NCI-H748 (cell line): ENCODE measurements at regions not wholly inside any gene's neighbourhood (a gene's known extent, or its start where the extent isn't known, plus 50 kb on each side); places are given as distances from the start of the nearest gene placed in this dataset.
"Not testable (repeated sequence)": the region's sequence is repeated elsewhere in the genome, so short reads cannot be mapped to it uniquely, and the experiment has no call there.

Experiments used
- DNase-seq: peaks from one replicate; lab custom pipeline; 2025; ENCODE audit not compliant: unreplicated experiment; lab: John Stamatoyannopoulos, UW

DNA sequence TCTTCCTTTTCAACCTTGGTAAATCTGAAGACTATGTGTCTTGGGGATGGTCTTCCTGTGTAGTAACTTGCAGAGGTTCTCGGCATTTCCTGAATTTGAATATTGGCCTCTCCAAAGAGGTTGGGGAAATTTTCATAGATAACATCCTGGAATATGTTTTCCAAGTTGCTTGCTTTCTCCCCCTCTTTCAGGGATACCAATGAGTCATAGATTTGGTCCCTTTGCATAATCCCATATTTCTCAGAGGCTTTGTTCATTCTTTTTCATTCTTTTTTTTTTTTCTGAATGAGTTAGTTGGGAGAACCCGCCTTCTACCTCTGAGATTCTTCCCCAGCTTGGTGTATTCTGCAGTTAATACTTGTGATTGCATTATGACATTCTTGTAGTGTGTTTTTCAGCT is 549.2 kb upstream of the AMOT start:
- DNase-seq: no peak

DNA sequence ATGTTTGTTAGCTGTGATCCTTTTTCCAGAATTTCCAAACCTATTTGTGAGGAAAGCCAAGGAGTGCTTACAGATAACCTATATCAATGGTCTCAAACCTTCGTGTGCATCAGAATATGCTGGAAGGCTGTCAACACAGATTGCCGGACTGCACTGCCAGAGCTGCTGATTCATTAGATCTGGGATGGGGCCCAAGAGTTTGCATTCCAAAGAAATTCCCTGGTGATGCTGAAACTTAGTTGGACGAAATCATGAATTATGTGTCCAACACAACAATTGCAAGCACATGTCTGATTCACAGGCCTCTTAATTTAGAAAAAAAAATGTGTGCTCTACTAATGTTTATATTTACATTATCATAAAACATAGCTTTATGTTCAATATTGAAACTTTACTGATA is 544.0 kb upstream of the AMOT start:
- no peak for DNase-seq

DNA sequence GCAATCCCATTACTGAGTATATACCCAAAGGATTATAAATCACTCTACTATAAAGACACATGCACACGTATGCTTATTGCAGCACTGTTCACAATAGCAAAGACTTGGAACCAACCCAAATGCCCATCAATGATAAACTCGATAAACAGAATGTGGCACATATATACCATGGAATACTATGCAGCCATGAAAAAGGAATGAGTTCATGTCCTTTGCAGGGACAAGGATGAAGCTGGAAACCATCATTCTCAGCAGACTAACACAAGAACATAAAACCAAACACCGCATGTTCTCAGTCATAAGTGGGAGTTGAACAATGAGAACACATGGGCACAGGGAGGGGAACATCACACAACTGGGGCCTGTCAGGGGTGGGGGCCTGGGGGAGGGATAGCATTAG is 532.8 kb upstream of the AMOT start:
- DNase-seq: not testable (repeated sequence)

GRCh38 chrX:113370006-113370405 is 529.4 kb upstream of the AMOT start:
- DNase-seq: peak; percentile 26

- no peak for DNase-seq
These were observed 528.4 kb upstream of the AMOT start for GRCh38 chrX:113369056-113369455.

- no peak for DNase-seq
These were observed 512.5 kb upstream of the AMOT start for GRCh38 chrX:113353134-113353533.

GRCh38 chrX:113330416-113330815 is 489.8 kb upstream of the AMOT start:
- DNase-seq: no peak

DNA sequence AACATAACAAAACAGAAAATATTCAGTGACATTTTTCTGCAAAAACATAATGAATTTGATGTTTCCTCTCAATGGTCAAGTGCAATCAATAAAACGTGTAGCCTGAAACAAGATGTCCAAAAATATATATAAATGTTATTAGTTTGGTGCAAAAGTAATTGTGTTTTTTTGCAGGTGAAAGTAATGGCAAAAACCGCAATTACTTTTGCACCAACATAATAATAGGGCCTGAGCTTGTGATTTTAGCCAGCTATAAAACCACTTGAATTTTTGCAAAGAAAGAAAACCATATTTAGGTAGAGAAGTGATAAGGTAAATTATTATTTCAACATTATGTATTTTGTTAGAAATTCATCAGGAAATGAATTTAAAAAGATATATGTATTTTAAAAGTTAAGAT is 475.3 kb upstream of the AMOT start:
- no peak for DNase-seq

- DNase-seq: no peak
These were observed 464.9 kb upstream of the AMOT start for GRCh38 chrX:113305496-113305895.

DNA sequence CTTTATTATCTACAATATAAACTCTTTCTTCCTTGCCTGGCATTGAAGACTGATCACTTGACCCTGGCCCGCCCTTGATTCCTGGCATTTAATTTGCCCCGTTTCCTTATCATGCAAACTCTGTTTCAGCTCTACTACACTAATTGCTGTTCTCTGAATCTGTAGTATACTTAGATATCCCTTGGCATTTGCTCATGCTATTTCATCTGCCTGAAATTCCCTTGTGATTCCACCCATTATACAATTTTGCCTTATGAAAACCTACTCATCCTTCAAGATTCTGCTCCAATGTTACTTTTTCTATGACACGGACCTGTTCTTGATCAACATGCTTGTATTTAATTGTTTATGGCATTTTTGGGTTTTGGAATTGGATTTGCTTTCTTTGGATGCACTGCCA is 459.9 kb upstream of the AMOT start:
- DNase-seq: no peak

GRCh38 chrX:113297437-113297836 is 456.8 kb upstream of the AMOT start:
- no peak for DNase-seq

DNA sequence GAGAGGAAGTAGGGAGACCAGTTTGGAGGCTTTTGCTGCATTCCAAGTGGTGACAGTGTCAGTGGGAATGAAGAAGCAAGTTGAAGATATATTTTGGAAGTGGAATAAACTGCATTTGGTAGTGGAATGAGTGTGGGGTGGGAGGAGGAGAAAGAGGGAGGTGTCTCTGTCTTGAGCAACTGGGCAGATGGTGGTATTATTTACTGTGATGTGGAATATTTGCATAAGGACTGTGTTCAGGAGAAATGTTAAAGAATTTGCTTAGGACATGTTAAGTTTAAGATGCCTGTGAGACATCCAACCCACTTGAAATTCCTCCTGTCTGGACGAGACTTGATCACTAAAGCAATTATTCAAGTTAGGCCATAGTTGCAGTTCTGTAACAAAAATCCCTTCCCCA is 448.9 kb upstream of the AMOT start:
- no peak for DNase-seq

DNA sequence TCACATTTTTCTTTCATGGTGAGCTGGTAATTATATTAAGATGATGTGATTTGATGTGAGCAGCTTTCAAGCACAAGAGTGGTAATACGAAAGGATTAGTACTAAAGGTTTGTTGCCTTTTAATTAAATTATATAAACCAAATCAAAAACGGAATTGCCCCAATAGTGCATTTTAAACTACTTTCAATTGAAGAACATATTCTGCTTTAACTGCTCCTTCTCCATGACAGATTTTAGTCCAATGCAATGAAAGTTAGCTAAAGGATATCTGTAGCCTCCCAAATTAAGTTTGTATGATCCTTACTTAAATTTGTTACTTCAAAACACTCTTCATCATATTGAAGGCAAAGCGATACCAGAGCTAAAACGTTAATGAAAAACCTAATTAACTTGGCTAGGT is 447.1 kb upstream of the AMOT start:
- no peak for DNase-seq

DNA sequence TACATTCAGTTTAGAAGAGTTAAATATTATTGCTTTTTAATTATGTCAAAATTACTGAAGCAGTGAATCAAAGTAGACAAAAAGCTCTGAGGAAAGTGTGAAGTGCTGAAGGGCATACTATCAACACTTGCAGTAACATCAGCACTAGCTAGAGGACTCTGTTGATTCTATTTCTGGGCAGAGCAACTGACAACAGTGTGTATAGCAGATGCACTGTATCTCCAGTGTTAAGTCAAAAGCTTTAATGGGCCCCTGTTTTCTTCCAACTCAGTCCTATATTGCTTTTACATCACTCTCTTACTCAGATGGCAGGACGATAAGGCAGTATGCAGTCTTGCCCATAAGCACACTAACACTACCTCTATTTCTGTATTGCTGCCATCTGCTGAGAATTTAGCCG is 435.2 kb upstream of the AMOT start:
- DNase-seq: no peak

- no peak for DNase-seq
These were observed 434.2 kb upstream of the AMOT start for GRCh38 chrX:113274791-113275190.

GRCh38 chrX:113274345-113274744 is 433.7 kb upstream of the AMOT start:
- DNase-seq: no peak

DNA sequence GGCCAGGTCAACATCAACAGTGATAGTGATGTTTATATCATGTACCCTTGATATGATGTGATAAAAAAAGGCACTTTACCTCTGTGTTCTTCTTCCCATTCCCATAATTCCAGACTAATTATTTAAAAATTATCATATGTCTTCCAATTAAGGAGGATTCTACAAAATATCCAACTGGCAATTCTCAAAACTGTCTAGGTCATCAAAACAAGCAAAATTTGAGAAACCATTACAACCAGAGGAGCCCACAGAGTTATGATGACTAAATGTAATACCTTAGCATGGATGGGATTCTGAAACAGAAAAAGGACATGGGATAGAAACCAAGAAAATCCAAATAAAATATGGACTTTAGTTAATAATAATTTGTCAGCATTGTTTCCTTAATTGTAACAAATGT is 428.6 kb upstream of the AMOT start:
- DNase-seq: no peak

DNA sequence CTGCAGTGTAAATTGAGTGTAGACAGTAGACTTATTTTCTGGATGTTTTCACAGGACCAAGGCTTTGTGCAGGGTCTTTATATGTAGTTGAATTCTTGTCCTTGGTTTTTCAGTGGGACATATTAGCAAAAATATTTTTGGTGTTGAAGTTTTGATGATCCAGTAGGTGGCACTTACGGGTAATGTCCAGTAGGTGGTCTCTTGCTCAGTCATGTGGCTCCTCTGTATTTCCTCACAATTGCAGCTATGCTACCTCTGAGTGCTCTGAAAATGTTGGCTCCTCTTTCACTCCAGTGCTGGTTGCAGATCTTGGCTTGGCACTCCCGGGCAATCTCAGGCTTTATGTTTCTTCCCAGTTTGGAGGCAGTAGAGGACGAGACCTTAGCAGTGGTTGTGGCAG is 419.8 kb upstream of the AMOT start:
- peak; percentile 4 for DNase-seq

DNA sequence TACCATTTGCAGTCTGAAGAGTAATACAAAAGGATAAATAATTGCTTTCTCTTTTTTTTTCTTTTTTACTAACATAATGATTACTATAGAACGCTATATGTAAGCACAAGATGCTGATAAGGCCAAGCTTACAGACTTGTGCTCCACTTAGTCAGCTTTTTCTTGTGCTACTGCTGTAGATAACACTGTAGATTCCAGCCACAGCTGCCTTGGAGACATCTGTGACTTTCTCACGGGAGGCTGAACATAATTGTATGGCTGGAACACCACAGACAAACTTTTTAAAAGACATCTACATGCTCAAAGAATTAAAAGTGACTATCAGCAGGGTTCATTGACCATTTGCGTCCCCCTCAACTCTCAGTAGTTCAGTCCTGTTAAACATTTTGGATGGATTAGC is 381.7 kb upstream of the AMOT start:
- no peak for DNase-seq

- DNase-seq: no peak
These were observed 371.4 kb upstream of the AMOT start for GRCh38 chrX:113212052-113212451.

DNA sequence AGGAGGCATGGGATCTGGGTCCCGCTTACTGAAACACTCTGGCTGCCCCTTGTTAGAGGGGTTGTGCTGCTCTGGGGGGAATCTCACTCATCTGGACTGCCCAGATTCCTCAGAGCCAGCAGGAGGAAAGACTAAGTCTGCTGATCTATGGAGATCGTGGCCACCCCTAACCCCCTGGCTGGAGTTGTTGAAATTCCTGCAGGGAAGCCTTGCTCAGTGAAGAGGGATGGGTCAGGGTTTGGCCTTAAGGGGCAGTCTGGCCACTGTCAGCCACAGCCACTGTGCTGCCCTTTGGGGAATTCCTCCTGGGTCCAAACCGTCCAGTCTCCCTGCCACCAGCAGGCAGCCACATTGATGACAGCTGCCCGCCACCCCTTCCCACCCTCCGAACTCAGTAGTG is 362.0 kb upstream of the AMOT start:
- no peak for DNase-seq

DNA sequence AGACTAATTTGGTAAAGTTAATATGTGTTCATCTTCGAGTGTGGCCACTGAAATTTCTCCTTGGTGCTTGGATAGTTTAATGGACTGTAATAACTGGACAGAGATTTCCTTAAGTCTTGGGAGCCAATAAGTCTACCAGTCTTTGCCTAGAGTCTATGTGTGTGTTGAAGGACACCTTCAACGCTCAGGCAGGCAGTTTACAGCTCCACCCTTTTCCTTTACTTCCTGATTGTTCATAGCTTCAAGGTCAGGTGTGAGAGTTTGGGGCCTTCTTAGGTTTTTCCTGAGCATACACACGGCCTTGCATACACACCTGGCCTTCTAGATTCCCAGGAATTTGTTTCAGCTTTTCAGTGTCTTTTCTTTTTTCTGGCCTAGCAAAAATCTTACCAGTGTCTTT is 355.3 kb upstream of the AMOT start:
- DNase-seq: no peak

DNA sequence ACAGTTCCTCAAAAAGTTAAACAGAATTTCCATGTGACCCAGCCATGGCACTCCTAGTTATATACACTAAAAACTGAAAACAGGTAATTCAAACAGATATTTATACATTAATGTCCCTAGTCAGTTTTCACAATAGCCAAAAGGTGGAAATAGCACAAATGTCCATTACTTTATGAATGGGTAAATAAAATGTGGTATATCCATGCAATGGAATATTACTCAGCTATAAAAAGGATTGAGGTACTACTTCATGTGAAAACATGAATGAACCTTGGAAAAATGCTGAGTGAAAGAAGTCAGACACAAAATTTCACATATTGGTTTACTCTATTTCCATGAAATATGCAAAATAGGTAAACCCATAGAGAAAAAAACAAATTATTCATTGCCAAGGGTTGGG is 351.8 kb upstream of the AMOT start:
- DNase-seq: no peak

DNA sequence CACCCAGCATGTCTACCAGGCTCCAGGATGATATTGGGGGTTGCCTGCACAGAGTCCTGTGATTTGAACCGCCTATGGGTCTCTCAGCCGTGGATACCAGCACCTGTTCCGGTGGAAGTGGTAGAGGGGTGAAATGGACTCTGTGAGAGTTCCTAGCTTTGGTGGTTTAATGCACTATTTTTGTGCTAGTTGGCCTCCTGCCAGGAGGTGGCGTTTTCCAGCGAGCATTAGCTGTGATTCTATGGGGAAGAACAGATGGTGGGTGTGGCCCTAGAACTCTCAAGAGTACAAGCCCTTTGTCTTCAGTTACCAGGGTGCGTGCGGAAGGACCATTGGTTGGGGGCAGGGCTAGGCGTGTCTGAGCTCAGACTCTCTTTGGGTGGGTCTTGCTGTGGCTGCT is 316.9 kb upstream of the AMOT start:
- DNase-seq: peak; percentile 82
